Progenitor cell of endocrine pancreas (in vitro differentiated cells): ENCODE measurements at regions not wholly inside any gene's neighbourhood (a gene's known extent, or its start where the extent isn't known, plus 50 kb on each side); places are given as distances from the start of the nearest gene placed in this dataset.

Source experiments
- DNase-seq: peaks from one replicate; pipeline ENCODE4 v3.0.0; 2021; ENCODE audit warnings: low spot score; ENCODE audit not compliant: unreplicated experiment
- H3K27ac Mint-ChIP-seq: 2 replicates; pipeline ENCODE4 v1.8.0; 2021; ENCODE audit warnings: mild to moderate bottlenecking, moderate library complexity, mixed read lengths
- H3K27me3 Mint-ChIP-seq: 2 replicates; pipeline ENCODE4 v1.8.0; 2021; ENCODE audit warnings: mixed read lengths
- H3K36me3 Mint-ChIP-seq: 2 replicates; pipeline ENCODE4 v1.8.0; 2022; ENCODE audit warnings: mixed read lengths; ENCODE audit not compliant: insufficient read depth
- H3K4me1 Mint-ChIP-seq: 2 replicates; pipeline ENCODE4 v1.8.0; 2021; ENCODE audit warnings: low read depth, mixed read lengths
- H3K4me3 Mint-ChIP-seq: 2 replicates; pipeline ENCODE4 v1.8.0; 2021; ENCODE audit warnings: low read depth, mild to moderate bottlenecking, moderate library complexity, mixed read lengths
- H3K9me3 Mint-ChIP-seq: 2 replicates; pipeline ENCODE4 v1.8.0; 2021; ENCODE audit warnings: low read depth, mixed read lengths
- CTCF ChIP-seq: fragments of 200-600 bp; sonication (generic); IDR thresholded peaks from one replicate; pipeline ENCODE4 v1.5.0; 2021; ENCODE audit warnings: antibody characterized with exemption, mild to moderate bottlenecking; ENCODE audit not compliant: unreplicated experiment

- H3K9me3 Mint-ChIP-seq, result no peaks in the 10 kb centered on the region
- H3K4me1 Mint-ChIP-seq, result peaks cover 9% of the 10 kb centered on the region
- no peak overlapping the region for H3K4me3 Mint-ChIP-seq
- no peak for DNase-seq
- H3K36me3 Mint-ChIP-seq, result no peaks in the 10 kb centered on the region
- H3K27ac Mint-ChIP-seq, result no peak overlapping the region
- TF ChIP-seq CTCF, result no peak
- H3K27me3 Mint-ChIP-seq, result peaks cover 4% of the 10 kb centered on the region
Observed at GRCh38 chr1:177701654-177702353, 268.1 kb downstream of the SEC16B start.

GRCh38 chr1:177700856-177701255 lies 269.0 kb downstream of the SEC16B start:
- no peak overlapping the region for H3K4me3 Mint-ChIP-seq
- H3K27ac Mint-ChIP-seq, result no peak overlapping the region
- peaks cover 4% of the 10 kb centered on the region for H3K27me3 Mint-ChIP-seq
- H3K36me3 Mint-ChIP-seq, result no peaks in the 10 kb centered on the region
- no peaks in the 10 kb centered on the region for H3K9me3 Mint-ChIP-seq
- H3K4me1 Mint-ChIP-seq, result peaks cover 8% of the 10 kb centered on the region
- DNase-seq, result no peak
- TF ChIP-seq CTCF, result no peak

GRCh38 chr1:177690996-177691395 lies 278.9 kb downstream of the SEC16B start:
- peaks cover 2% of the 10 kb centered on the region for H3K4me1 Mint-ChIP-seq

GRCh38 chr1:177687544-177687943 lies 282.3 kb downstream of the SEC16B start:
- Mint-ChIP-seq H3K36me3 (peaks cover 2% of the 10 kb centered on the region), H3K4me3 (no peak overlapping the region), H3K9me3 (peaks cover 12% of the 10 kb centered on the region), H3K27me3 (no peaks in the 10 kb centered on the region), H3K4me1 (peaks cover 3% of the 10 kb centered on the region), H3K27ac (no peak overlapping the region)
- TF ChIP-seq CTCF, result no peak
- no peak for DNase-seq

More at GRCh38 chr1:177690996-177691395, 278.9 kb downstream of the SEC16B start:
- TF ChIP-seq CTCF, result no peak
- Mint-ChIP-seq H3K36me3 (peaks cover 2% of the 10 kb centered on the region), H3K27ac (peak overlapping the region; percentile 56), H3K27me3 (no peaks in the 10 kb centered on the region), H3K9me3 (peaks cover 18% of the 10 kb centered on the region), H3K4me3 (no peak overlapping the region)
- no peak for DNase-seq

GRCh38 chr1:177686933-177687332 lies 282.9 kb downstream of the SEC16B start:
- peaks cover 2% of the 10 kb centered on the region for H3K36me3 Mint-ChIP-seq
- peaks cover 3% of the 10 kb centered on the region for H3K4me1 Mint-ChIP-seq
- no peak for DNase-seq
- no peaks in the 10 kb centered on the region for H3K27me3 Mint-ChIP-seq
- no peak overlapping the region for H3K4me3 Mint-ChIP-seq
- peaks cover 6% of the 10 kb centered on the region for H3K9me3 Mint-ChIP-seq
- H3K27ac Mint-ChIP-seq, result no peak overlapping the region
- no peak for TF ChIP-seq CTCF
